H9 (cell line): ENCODE measurements at regions not wholly inside any gene's neighbourhood (a gene's known extent, or its start where the extent isn't known, plus 50 kb on each side); places are given as distances from the start of the nearest gene placed in this dataset.

Source experiments
- DNase-seq: peaks from one replicate; pipeline ENCODE4 v3.0.0-alpha.2; 2017
- H2AFZ ChIP-seq: one replicate; pipeline ENCODE4 v1.6.1; 2013; ENCODE audit warnings: mild to moderate bottlenecking, low read length, control low read depth, moderate library complexity
- H2AK5ac ChIP-seq: 2 replicates; pipeline ENCODE4 v1.6.1; 2013; ENCODE audit warnings: low read length, control low read depth, mixed read lengths; ENCODE audit not compliant: insufficient read length
- H2BK120ac ChIP-seq: one replicate; pipeline ENCODE4 v1.6.1; 2013; ENCODE audit warnings: low read depth, mild to moderate bottlenecking, low read length, control low read depth, inconsistent platforms; ENCODE audit not compliant: poor library complexity, severe bottlenecking
- H2BK12ac ChIP-seq: 2 replicates; pipeline ENCODE4 v1.6.1; 2013; ENCODE audit warnings: low read length, control low read depth, mixed read lengths, low read depth; ENCODE audit not compliant: insufficient read length
- H2BK15ac ChIP-seq: 2 replicates; pipeline ENCODE4 v1.6.1; 2013; ENCODE audit warnings: low read depth, low read length, control low read depth
- H2BK20ac ChIP-seq: one replicate; pipeline ENCODE4 v1.6.1; 2013; ENCODE audit warnings: low read depth, mild to moderate bottlenecking, low read length, control low read depth, inconsistent platforms; ENCODE audit not compliant: poor library complexity, severe bottlenecking
- H2BK5ac ChIP-seq: 2 replicates; pipeline ENCODE4 v1.6.1; 2013; ENCODE audit warnings: low read length, control low read depth, mixed read lengths; ENCODE audit not compliant: insufficient read length
- H3K14ac ChIP-seq: 2 replicates; pipeline ENCODE4 v1.6.1; 2013; ENCODE audit warnings: low read length, control low read depth; ENCODE audit not compliant: insufficient read depth
- H3K18ac ChIP-seq: 2 replicates; pipeline ENCODE4 v1.6.1; 2013; ENCODE audit warnings: low read depth, mild to moderate bottlenecking, mixed read lengths, low read length, control low read depth; ENCODE audit not compliant: insufficient read length
- H3K23ac ChIP-seq: 2 replicates; pipeline ENCODE4 v1.6.1; 2013; ENCODE audit warnings: low read length, control low read depth, mixed read lengths, low read depth; ENCODE audit not compliant: insufficient read length
- H3K23me2 ChIP-seq: 2 replicates; pipeline ENCODE4 v1.6.1; 2013; ENCODE audit warnings: low read depth, mild to moderate bottlenecking, mixed read lengths, low read length, control low read depth; ENCODE audit not compliant: insufficient read length, poor library complexity, severe bottlenecking
- H3K27ac ChIP-seq: 2 replicates; pipeline ENCODE4 v1.5.1; 2013; ENCODE audit warnings: low read length, control low read depth, mixed read lengths, low read depth; ENCODE audit not compliant: insufficient read length
- H3K27me3 ChIP-seq: 2 replicates; pipeline ENCODE4 v1.6.1; 2013; ENCODE audit warnings: low read length, control low read depth, inconsistent platforms; ENCODE audit not compliant: insufficient read depth
- H3K4ac ChIP-seq: 2 replicates; pipeline ENCODE4 v1.6.1; 2013; ENCODE audit warnings: low read depth, mild to moderate bottlenecking, control low read depth, inconsistent platforms, low read length, moderate library complexity
- H3K4me1 ChIP-seq: 2 replicates; pipeline ENCODE4 v1.6.1; 2013; ENCODE audit warnings: low read length, control low read depth, inconsistent platforms; ENCODE audit not compliant: insufficient read depth
- H3K4me2 ChIP-seq: 2 replicates; pipeline ENCODE4 v1.6.1; 2013; ENCODE audit warnings: low read length, control low read depth, mixed read lengths; ENCODE audit not compliant: insufficient read length, insufficient read depth
- H3K56ac ChIP-seq: 2 replicates; pipeline ENCODE4 v1.6.1; 2013; ENCODE audit warnings: low read depth, mild to moderate bottlenecking, mixed read lengths, low read length, control low read depth; ENCODE audit not compliant: insufficient read length
- H3K79me1 ChIP-seq: 2 replicates; pipeline ENCODE4 v1.6.1; 2013; ENCODE audit warnings: low read depth, mild to moderate bottlenecking, moderate library complexity, low read length, control low read depth, inconsistent platforms; ENCODE audit not compliant: insufficient read depth, poor library complexity, severe bottlenecking
- H3K79me2 ChIP-seq: 2 replicates; pipeline ENCODE4 v1.6.1; 2013; ENCODE audit warnings: low read length, control low read depth, inconsistent platforms; ENCODE audit not compliant: insufficient read depth
- H3K9ac ChIP-seq: 2 replicates; pipeline ENCODE4 v1.6.1; 2013; ENCODE audit warnings: low read length, control low read depth, mixed read lengths; ENCODE audit not compliant: insufficient read length; ENCODE audit errors: extremely low read depth
- H3K9me3 ChIP-seq: one replicate; pipeline ENCODE4 v1.6.1; 2013; ENCODE audit warnings: low read depth, low read length, inconsistent platforms; ENCODE audit not compliant: control insufficient read depth
- H3T11ph ChIP-seq: one replicate; pipeline ENCODE4 v1.6.1; 2013; ENCODE audit warnings: mild to moderate bottlenecking, low read length, control low read depth, inconsistent platforms
- H4K20me1 ChIP-seq: one replicate; pipeline ENCODE4 v1.6.1; 2013; ENCODE audit not compliant: control insufficient read depth, insufficient read length, insufficient read depth
- H4K5ac ChIP-seq: 2 replicates; pipeline ENCODE4 v1.6.1; 2013; ENCODE audit warnings: low read depth, mild to moderate bottlenecking, mixed read lengths, low read length, control low read depth; ENCODE audit not compliant: insufficient read length
- H4K8ac ChIP-seq: replicated peaks from 2 replicates; pipeline ENCODE4 v1.6.1; 2013; ENCODE audit warnings: low read length, control low read depth, mixed read lengths, low read depth; ENCODE audit not compliant: insufficient read length
- H4K91ac ChIP-seq: 2 replicates; pipeline ENCODE4 v1.6.1; 2013; ENCODE audit warnings: low read depth, mild to moderate bottlenecking, moderate library complexity, mixed read lengths, low read length, control low read depth; ENCODE audit not compliant: insufficient read length
- H3K27ac Mint-ChIP-seq, 3 experiments: 2 replicates in 2 of 3; 3 replicates in 1 of 3; pipeline ENCODE4 v1.8.0; 2020 to 2021; ENCODE audit warnings: mixed read lengths in 3 of 3, mild to moderate bottlenecking in 1 of 3, moderate library complexity in 1 of 3
- H3K27me3 Mint-ChIP-seq: 2 replicates; pipeline ENCODE4 v1.8.0; 2021; ENCODE audit warnings: low read depth, mild to moderate bottlenecking, moderate library complexity, mixed read lengths
- H3K36me3 Mint-ChIP-seq, 3 experiments: 2 replicates in 2 of 3; 3 replicates in 1 of 3; pipeline ENCODE4 v1.8.0; 2020 to 2021; ENCODE audit warnings: low read depth in 3 of 3, mixed read lengths in 3 of 3; ENCODE audit not compliant: insufficient read depth in 1 of 3
- H3K4me1 Mint-ChIP-seq, 2 experiments: 2 replicates each; pipeline ENCODE4 v1.8.0; 2020; ENCODE audit warnings: mixed read lengths in 2 of 2
- H3K4me3 Mint-ChIP-seq, 2 experiments: 2 replicates in 1 of 2; 3 replicates in 1 of 2; pipeline ENCODE4 v1.8.0; 2020 to 2021; ENCODE audit warnings: mild to moderate bottlenecking in 2 of 2, mixed read lengths in 2 of 2, moderate library complexity in 1 of 2
- H3K9me3 Mint-ChIP-seq, 2 experiments: 2 replicates in 1 of 2; 3 replicates in 1 of 2; pipeline ENCODE4 v1.8.0; 2020; ENCODE audit warnings: mild to moderate bottlenecking in 2 of 2, mixed read lengths in 2 of 2, moderate library complexity in 1 of 2
- CTCF ChIP-seq: fragments of 200-600 bp; sonication (generic); conservative IDR thresholded peaks from 3 replicates; pipeline ENCODE4 v1.8.0; 2021; ENCODE audit warnings: antibody characterized with exemption, mild to moderate bottlenecking
- WGBS: extraction: QIAGEN DNeasy Blood & Tissue Kit; methylation state at CpG from one replicate; pipeline ENCODE4 v1.1.7; 2013; ENCODE audit warnings: missing lambda C conversion rate, low lambda C conversion rate, mixed read lengths; ENCODE audit not compliant: insufficient read length; ENCODE audit errors: extremely low coverage; 5-methylcytosine and 5-hydroxymethylcytosine counted together

GRCh38 chr18:44556296-44556695 lies 124.4 kb upstream of the SETBP1 start:
- Histone ChIP-seq H3K4ac (no peak overlapping the region), H2BK20ac (no peak overlapping the region), H4K8ac (no peak overlapping the region), H3K79me1 (no peaks in the 10 kb centered on the region), H3K4me2 (no peak overlapping the region), H4K5ac (no peak overlapping the region), H4K91ac (no peak overlapping the region), H2AFZ (no peak overlapping the region), H2BK5ac (no peak overlapping the region), H3K27me3 (no peaks in the 10 kb centered on the region), H2AK5ac (no peak overlapping the region), H4K20me1 (no peaks in the 10 kb centered on the region), H3K23ac (no peak overlapping the region), H2BK15ac (no peak overlapping the region), H3K14ac (no peak overlapping the region), H3K9ac (no peak overlapping the region), H3K27ac (no peak overlapping the region), H3K79me2 (no peaks in the 10 kb centered on the region), H3T11ph (no peak overlapping the region), H2BK120ac (no peak overlapping the region), H3K18ac (no peak overlapping the region), H3K9me3 (no peaks in the 10 kb centered on the region), H3K4me1 (no peaks in the 10 kb centered on the region), H3K56ac (no peak overlapping the region), H3K23me2 (no peaks in the 10 kb centered on the region), H2BK12ac (no peak overlapping the region)
- no peaks in the 10 kb centered on the region for H3K27me3 Mint-ChIP-seq
- no peak for TF ChIP-seq CTCF
- no peak overlapping the region for H3K27ac Mint-ChIP-seq
- H3K36me3 Mint-ChIP-seq, result no peaks in the 10 kb centered on the region
- no peak for DNase-seq
- H3K9me3 Mint-ChIP-seq, result no peaks in the 10 kb centered on the region
- WGBS, result no CpG with 5 or more reads among the region's 3 CpGs
- no peak overlapping the region for H3K4me3 Mint-ChIP-seq
- H3K4me1 Mint-ChIP-seq, result peaks cover 13 to 15% of the 10 kb centered on the region in 2 experiments
